Ovary (tissue), 3 donors: ENCODE measurements at regions not wholly inside any gene's neighbourhood (a gene's known extent, or its start where the extent isn't known, plus 50 kb on each side); places are given as distances from the start of the nearest gene placed in this dataset.

Experiments used
- CTCF ChIP-seq, 3 donors: fragments of 450-650 bp in 2 of 3; fragments of 200-600 bp in 1 of 3; IDR thresholded peaks; one replicate each; pipeline versions ENCODE4 v1.5.1 to v1.8.0; 2016 to 2022; ENCODE audit warnings: antibody characterized with exemption in 3 of 3, mild to moderate bottlenecking in 1 of 3
- POLR2A ChIP-seq: fragments of 450-650 bp; IDR thresholded peaks from one replicate; pipeline ENCODE4 v1.6.1; 2017; ENCODE audit warnings: antibody characterized with exemption, mild to moderate bottlenecking, moderate library complexity
- donor health status: DM: no; HTN: no; CAD: no.

DNA sequence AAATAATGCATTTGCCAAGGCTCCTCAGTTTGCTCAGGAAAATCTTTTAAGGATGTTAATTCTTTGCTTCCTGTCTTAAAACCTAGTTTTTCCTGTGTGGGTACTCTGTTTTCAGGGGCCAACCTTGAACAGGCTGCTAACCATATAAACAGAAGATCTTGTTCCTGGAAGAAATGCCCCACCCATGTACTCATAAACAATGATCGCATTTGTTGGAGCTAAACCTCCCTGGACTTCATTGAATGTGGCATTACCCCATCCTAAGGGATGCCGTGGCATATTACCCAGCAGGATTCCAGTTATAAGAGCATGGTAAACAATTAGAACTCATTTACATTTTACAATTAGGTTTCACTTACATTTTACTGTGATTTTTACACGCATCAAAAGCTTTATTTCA is 436.0 kb downstream of the ZNF608 start:
- TF ChIP-seq POLR2A (no peak), CTCF (IDR thresholded peaks at IDR 0.05) (no peak)
